ENCODE measurements at regions not wholly inside any gene's neighbourhood (a gene's known extent, or its start where the extent isn't known, plus 50 kb on each side); places are given as distances from the start of the nearest gene placed in this dataset.
"Not testable (repeated sequence)": the region's sequence is repeated elsewhere in the genome, so short reads cannot be mapped to it uniquely, and the experiment has no call there.

GRCh38 chr4:151874328-151874727 is 113.5 kb upstream of the GATB start:
- no peak for DNase-seq

GRCh38 chr4:151866592-151866918 is 105.7 kb upstream of the GATB start:
- no peak for DNase-seq

GRCh38 chr4:151865744-151866591 is 105.2 kb upstream of the GATB start:
- no peak for DNase-seq

- no peak for DNase-seq
These were observed 104.5 kb upstream of the GATB start for GRCh38 chr4:151865312-151865711.

GRCh38 chr4:151864068-151864467 is 103.3 kb upstream of the GATB start:
- DNase-seq, result no peak

- DNase-seq, result no peak
These were observed 102.0 kb upstream of the GATB start for GRCh38 chr4:151862766-151863165.

GRCh38 chr4:151860561-151861093 is 99.8 kb upstream of the GATB start:
- DNase-seq, result no peak

- DNase-seq, result no peak
These were observed 98.8 kb upstream of the GATB start for GRCh38 chr4:151859641-151860040.

- no peak for DNase-seq
These were observed 97.5 kb upstream of the GATB start for GRCh38 chr4:151858356-151858755.

- no peak for DNase-seq
These were observed 96.6 kb upstream of the GATB start for GRCh38 chr4:151857368-151857767.

GRCh38 chr4:151855747-151856146 is 94.9 kb upstream of the GATB start:
- no peak for DNase-seq

GRCh38 chr4:151854731-151855130 is 93.9 kb upstream of the GATB start:
- DNase-seq, result no peak

GRCh38 chr4:151853034-151853433 is 92.2 kb upstream of the GATB start:
- DNase-seq, result no peak

GRCh38 chr4:151852202-151852601 is 91.4 kb upstream of the GATB start:
- DNase-seq, result no peak

- no peak for DNase-seq
These were observed 90.5 kb upstream of the GATB start for GRCh38 chr4:151851354-151851753.

GRCh38 chr4:151850791-151851213 is 90.0 kb upstream of the GATB start:
- DNase-seq, result no peak

GRCh38 chr4:151845551-151845950 is 84.7 kb upstream of the GATB start:
- not testable (repeated sequence) for DNase-seq

GRCh38 chr4:151842430-151843079 is 81.7 kb upstream of the GATB start:
- DNase-seq, result no peak

GRCh38 chr4:151841107-151841506 is 80.3 kb upstream of the GATB start:
- DNase-seq, result no peak

GRCh38 chr4:151835467-151835866 is 74.7 kb upstream of the GATB start:
- no peak for DNase-seq

- no peak for DNase-seq
These were observed 72.4 kb upstream of the GATB start for GRCh38 chr4:151833174-151833573.

- DNase-seq, result no peak
These were observed 70.7 kb upstream of the GATB start for GRCh38 chr4:151831526-151831925.

GRCh38 chr4:151830168-151830567 is 69.4 kb upstream of the GATB start:
- DNase-seq, result no peak

- no peak for DNase-seq
These were observed 68.5 kb upstream of the GATB start for GRCh38 chr4:151829309-151829708.
